Loucy (cell line): ENCODE measurements at regions not wholly inside any gene's neighbourhood (a gene's known extent, or its start where the extent isn't known, plus 50 kb on each side); places are given as distances from the start of the nearest gene placed in this dataset.

ENCODE experiments used
- H2AFZ ChIP-seq: fragments of 200-600 bp; sonication (generic); 2 replicates; pipeline ENCODE4 v1.6.0; 2016; ENCODE audit warnings: antibody characterized with exemption, mild to moderate bottlenecking, low read length, moderate library complexity
- H3F3A ChIP-seq: fragments of 200-600 bp; 2 replicates; pipeline ENCODE4 v1.6.0; 2016; ENCODE audit warnings: antibody characterized with exemption, low read depth, mild to moderate bottlenecking
- H3K27me3 ChIP-seq: fragments of 200-600 bp; sonication (generic); 2 replicates; pipeline ENCODE4 v1.6.1; 2014; ENCODE audit warnings: low read length, mild to moderate bottlenecking; ENCODE audit not compliant: insufficient read depth, poor library complexity, severe bottlenecking
- H3K36me3 ChIP-seq: fragments of 200-600 bp; sonication (generic); 2 replicates; pipeline ENCODE4 v1.6.1; 2016; ENCODE audit warnings: low read length; ENCODE audit not compliant: insufficient read depth
- H3K4me1 ChIP-seq: fragments of 200-600 bp; sonication (generic); 2 replicates; pipeline ENCODE4 v1.5.1; 2014; ENCODE audit warnings: low read length, mild to moderate bottlenecking; ENCODE audit not compliant: insufficient read depth, poor library complexity, severe bottlenecking
- H3K4me2 ChIP-seq: fragments of 200-600 bp; sonication (generic); 2 replicates; pipeline ENCODE4 v1.6.0; 2014; ENCODE audit warnings: antibody characterized with exemption, low read length, low read depth, mild to moderate bottlenecking; ENCODE audit not compliant: poor library complexity, severe bottlenecking
- H3K4me3 ChIP-seq: fragments of 200-600 bp; sonication (generic); 2 replicates; pipeline ENCODE4 v1.5.1; 2014; ENCODE audit warnings: low read length, mild to moderate bottlenecking, mixed read lengths; ENCODE audit not compliant: poor library complexity, severe bottlenecking
- H3K79me2 ChIP-seq: fragments of 200-600 bp; sonication (generic); 2 replicates; pipeline ENCODE4 v1.6.1; 2014; ENCODE audit warnings: low read length; ENCODE audit not compliant: insufficient read depth
- H3K9ac ChIP-seq: fragments of 200-600 bp; sonication (generic); 2 replicates; pipeline ENCODE4 v1.6.0; 2014; ENCODE audit warnings: mild to moderate bottlenecking, low read depth, low read length, moderate library complexity; ENCODE audit not compliant: poor library complexity, severe bottlenecking
- H3K9me2 ChIP-seq: fragments of 200-600 bp; sonication (generic); replicated peaks from 2 replicates; pipeline ENCODE4 v1.6.1; 2016; ENCODE audit warnings: low read depth, low read length, mixed read lengths
- H3K9me3 ChIP-seq: fragments of 200-600 bp; sonication (generic); 2 replicates; pipeline ENCODE4 v1.6.1; 2014; ENCODE audit warnings: mild to moderate bottlenecking, antibody characterized with exemption, low read length, low read depth; ENCODE audit not compliant: insufficient read depth
- H4K20me1 ChIP-seq: fragments of 200-600 bp; sonication (generic); 2 replicates; pipeline ENCODE4 v1.6.0; 2014; ENCODE audit warnings: antibody characterized with exemption, low read length, mild to moderate bottlenecking; ENCODE audit not compliant: insufficient read depth, poor library complexity, severe bottlenecking
- EZH2phosphoT487 ChIP-seq: fragments of 200-600 bp; IDR thresholded peaks from 2 replicates; pipeline ENCODE4 v1.6.1; 2018; ENCODE audit warnings: antibody characterized with exemption, mild to moderate bottlenecking, moderate library complexity, borderline replicate concordance
- TF ChIP-seq, protein P1 (sequence below): fragments of 200-600 bp; sonication (generic); conservative IDR thresholded peaks from 2 replicates; pipeline ENCODE4 v1.5.1; 2014; ENCODE audit warnings: mild to moderate bottlenecking, antibody characterized with exemption, low read length

DNA sequence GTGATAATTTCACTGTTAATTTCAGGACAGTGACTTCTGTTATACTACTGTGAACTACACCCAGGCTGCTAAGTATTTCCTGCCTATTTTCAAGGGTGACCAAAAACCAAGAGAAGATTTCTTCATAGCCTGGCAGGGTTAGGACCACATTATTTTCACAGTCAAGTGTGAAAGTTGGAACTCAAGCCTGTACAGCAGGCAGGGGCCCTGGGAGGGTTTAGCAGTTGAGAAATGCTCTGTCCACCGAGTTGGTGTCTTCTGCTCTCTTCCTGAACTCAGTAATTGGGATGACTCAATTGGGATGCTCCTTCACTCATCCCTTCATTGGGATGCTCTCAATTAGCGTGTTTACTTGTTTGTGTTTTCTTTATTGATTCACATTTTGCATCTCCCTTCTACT lies 347.3 kb upstream of the CDH11 start:
- H4K20me1 ChIP-seq = no peaks in the 10 kb centered on the region
- TF ChIP-seq EZH2phosphoT487 = no peak
- TF ChIP-seq, protein P1, sequence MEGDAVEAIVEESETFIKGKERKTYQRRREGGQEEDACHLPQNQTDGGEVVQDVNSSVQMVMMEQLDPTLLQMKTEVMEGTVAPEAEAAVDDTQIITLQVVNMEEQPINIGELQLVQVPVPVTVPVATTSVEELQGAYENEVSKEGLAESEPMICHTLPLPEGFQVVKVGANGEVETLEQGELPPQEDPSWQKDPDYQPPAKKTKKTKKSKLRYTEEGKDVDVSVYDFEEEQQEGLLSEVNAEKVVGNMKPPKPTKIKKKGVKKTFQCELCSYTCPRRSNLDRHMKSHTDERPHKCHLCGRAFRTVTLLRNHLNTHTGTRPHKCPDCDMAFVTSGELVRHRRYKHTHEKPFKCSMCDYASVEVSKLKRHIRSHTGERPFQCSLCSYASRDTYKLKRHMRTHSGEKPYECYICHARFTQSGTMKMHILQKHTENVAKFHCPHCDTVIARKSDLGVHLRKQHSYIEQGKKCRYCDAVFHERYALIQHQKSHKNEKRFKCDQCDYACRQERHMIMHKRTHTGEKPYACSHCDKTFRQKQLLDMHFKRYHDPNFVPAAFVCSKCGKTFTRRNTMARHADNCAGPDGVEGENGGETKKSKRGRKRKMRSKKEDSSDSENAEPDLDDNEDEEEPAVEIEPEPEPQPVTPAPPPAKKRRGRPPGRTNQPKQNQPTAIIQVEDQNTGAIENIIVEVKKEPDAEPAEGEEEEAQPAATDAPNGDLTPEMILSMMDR = no peak
- H3K9me3 ChIP-seq = no peaks in the 10 kb centered on the region; the same call in 1 of the 2 replicates
- H3K4me2 ChIP-seq = no peak overlapping the region
- H3F3A ChIP-seq = no peaks in the 10 kb centered on the region
- no peaks in the 10 kb centered on the region for H3K9me2 ChIP-seq
- H3K4me1 ChIP-seq = no peaks in the 10 kb centered on the region
- H3K9ac ChIP-seq = no peak overlapping the region
- no peaks in the 10 kb centered on the region for H3K79me2 ChIP-seq
- no peak overlapping the region for H2AFZ ChIP-seq
- H3K36me3 ChIP-seq = no peaks in the 10 kb centered on the region
- no peak overlapping the region for H3K4me3 ChIP-seq
- no peaks in the 10 kb centered on the region for H3K27me3 ChIP-seq

GRCh38 chr16:65468133-65468532 lies 346.3 kb upstream of the CDH11 start:
- Histone ChIP-seq H3K9me2 (no peaks in the 10 kb centered on the region), H3F3A (no peaks in the 10 kb centered on the region), H2AFZ (no peak overlapping the region), H3K4me2 (no peak overlapping the region), H3K4me1 (no peaks in the 10 kb centered on the region), H3K36me3 (no peaks in the 10 kb centered on the region), H3K4me3 (no peak overlapping the region), H3K9me3 (no peaks in the 10 kb centered on the region), H3K79me2 (no peaks in the 10 kb centered on the region), H3K27me3 (no peaks in the 10 kb centered on the region), H3K9ac (no peak overlapping the region), H4K20me1 (no peaks in the 10 kb centered on the region)
- TF ChIP-seq, protein P1 = no peak
- TF ChIP-seq EZH2phosphoT487 = no peak

GRCh38 chr16:65463652-65464260 lies 341.9 kb upstream of the CDH11 start:
- Histone ChIP-seq H3K27me3 (no peaks in the 10 kb centered on the region), H3K36me3 (no peaks in the 10 kb centered on the region), H3K4me1 (no peaks in the 10 kb centered on the region), H3K9me3 (no peaks in the 10 kb centered on the region), H3K4me3 (no peak overlapping the region), H4K20me1 (no peaks in the 10 kb centered on the region), H3K9me2 (no peaks in the 10 kb centered on the region), H3K79me2 (no peaks in the 10 kb centered on the region), H3K4me2 (no peak overlapping the region), H3F3A (no peaks in the 10 kb centered on the region), H2AFZ (no peak overlapping the region), H3K9ac (no peak overlapping the region)
- no peak for TF ChIP-seq EZH2phosphoT487
- TF ChIP-seq, protein P1 = no peak
